SK-N-MC (cell line): ENCODE measurements at regions not wholly inside any gene's neighbourhood (a gene's known extent, or its start where the extent isn't known, plus 50 kb on each side); places are given as distances from the start of the nearest gene placed in this dataset.
"Not testable (repeated sequence)": the region's sequence is repeated elsewhere in the genome, so short reads cannot be mapped to it uniquely, and the experiment has no call there.

Source experiments
- DNase-seq: peaks from one replicate; pipeline ENCODE4 v3.0.0-alpha.2; 2011; ENCODE audit warnings: low read depth, low spot score
- H3K27ac ChIP-seq: fragments of 200-600 bp; sonication (generic); 2 replicates; pipeline ENCODE4 v1.5.1; 2016; ENCODE audit warnings: mixed run types
- H3K36me3 ChIP-seq: fragments of 200-600 bp; sonication (generic); 2 replicates; pipeline ENCODE4 v1.6.1; 2017; ENCODE audit warnings: antibody characterized with exemption, low read length, mixed read lengths; ENCODE audit not compliant: insufficient read depth
- H3K4me3 ChIP-seq: fragments of 200-600 bp; sonication (generic); 2 replicates; pipeline ENCODE4 v1.5.1; 2016
- H3K9ac ChIP-seq: fragments of 200-600 bp; sonication (generic); 2 replicates; pipeline ENCODE4 v1.8.0; 2017; ENCODE audit warnings: mixed run types, mixed read lengths; ENCODE audit not compliant: insufficient read length
- H3K9me3 ChIP-seq: fragments of 200-600 bp; sonication (generic); 2 replicates; pipeline ENCODE4 v1.6.1; 2017; ENCODE audit warnings: low read depth, mild to moderate bottlenecking, antibody characterized with exemption, low read length, moderate library complexity, mixed read lengths
- EZH2 ChIP-seq: fragments of 200-600 bp; sonication (generic); IDR thresholded peaks from one replicate; pipeline ENCODE4 v1.6.1; 2017; ENCODE audit warnings: antibody characterized with exemption
- FOXP2 ChIP-seq: optimal IDR thresholded peaks from 2 replicates; pipeline ENCODE3; 2011; ENCODE audit warnings: mild to moderate bottlenecking, moderate library complexity; ENCODE audit not compliant: insufficient read depth; ENCODE audit errors: extremely low read length, control extremely low read depth
- POLR2AphosphoS5 ChIP-seq: IDR thresholded peaks from 2 replicates; pipeline ENCODE4 v1.6.1; 2012; ENCODE audit warnings: mild to moderate bottlenecking, low read depth, low read length, borderline replicate concordance

DNA sequence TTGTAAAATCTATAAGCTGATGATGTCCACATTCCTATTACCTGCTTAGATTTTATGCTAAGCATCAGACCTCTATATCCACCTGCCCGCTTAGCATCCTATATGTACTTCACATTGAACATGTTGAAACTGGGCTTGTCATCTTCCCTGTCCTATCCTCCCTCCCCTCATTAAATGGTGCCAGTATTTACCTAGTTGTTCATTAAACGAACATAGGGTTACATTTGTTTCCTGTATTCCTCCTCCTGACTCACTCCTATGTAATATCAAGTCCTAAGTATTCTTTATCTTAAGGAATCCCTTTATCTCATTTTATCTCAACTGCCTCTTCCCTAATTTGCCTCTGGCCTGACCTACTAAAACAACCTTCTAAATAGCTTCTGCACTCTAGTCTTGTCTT, 177.8 kb upstream of the MEF2C start:
- TF ChIP-seq FOXP2 (no peak), POLR2AphosphoS5 (no peak)
- DNase-seq, result no peak

DNA sequence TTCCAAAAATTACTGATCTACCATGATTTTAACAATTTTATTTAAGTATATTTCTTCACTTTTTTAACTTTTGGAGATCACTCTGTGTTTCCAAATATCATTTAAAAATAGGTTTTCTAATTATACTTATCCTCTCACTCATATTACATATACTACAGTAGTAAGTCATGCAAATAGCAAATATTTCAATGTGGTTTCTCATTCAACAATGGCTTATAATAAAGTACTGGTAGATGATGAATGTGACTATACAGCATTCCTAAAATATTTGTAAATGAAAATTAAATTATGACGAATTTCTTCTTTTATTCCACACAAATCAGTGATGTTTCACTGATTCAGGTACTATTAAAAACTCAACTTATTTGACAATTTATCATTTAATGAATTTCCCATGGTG, 176.3 kb upstream of the MEF2C start:
- Histone ChIP-seq H3K9ac (no peak overlapping the region), H3K4me3 (no peak overlapping the region), H3K36me3 (no peaks in the 10 kb centered on the region), H3K27ac (no peak overlapping the region), H3K9me3 (no peaks in the 10 kb centered on the region)
- no peak for DNase-seq
- no peak for TF ChIP-seq POLR2AphosphoS5
- TF ChIP-seq EZH2, result no peak

More for the DNA sequence above, 177.8 kb upstream of the MEF2C start:
- H3K4me3 ChIP-seq, result no peak overlapping the region
- H3K9me3 ChIP-seq, result no peaks in the 10 kb centered on the region
- no peak overlapping the region for H3K9ac ChIP-seq
- no peaks in the 10 kb centered on the region for H3K36me3 ChIP-seq
- H3K27ac ChIP-seq, result no peak overlapping the region

DNA sequence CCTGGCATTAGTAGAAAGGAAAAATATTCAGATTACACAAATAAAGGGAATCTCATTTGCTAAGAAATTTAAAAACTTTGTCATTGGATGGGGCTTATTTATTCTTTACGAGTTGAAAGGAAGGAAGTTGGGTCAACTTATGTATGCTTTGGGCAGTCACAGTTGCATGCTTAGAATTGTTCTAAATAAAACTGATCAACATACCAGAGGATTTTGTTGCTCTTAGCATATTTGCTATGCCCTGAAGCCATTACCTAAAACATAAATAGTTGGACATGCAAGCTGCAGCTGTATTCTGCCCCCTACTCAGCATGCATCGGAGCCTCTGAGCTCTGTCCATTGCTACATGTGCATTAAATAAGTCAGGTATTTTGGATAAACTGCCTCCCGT, 172.7 kb upstream of the MEF2C start:
- TF ChIP-seq EZH2 (no peak), FOXP2 (no peak), POLR2AphosphoS5 (no peak)
- Histone ChIP-seq H3K9ac (no peak overlapping the region), H3K9me3 (no peaks in the 10 kb centered on the region), H3K36me3 (no peaks in the 10 kb centered on the region), H3K27ac (no peak overlapping the region), H3K4me3 (no peak overlapping the region)
- no peak for DNase-seq

DNA sequence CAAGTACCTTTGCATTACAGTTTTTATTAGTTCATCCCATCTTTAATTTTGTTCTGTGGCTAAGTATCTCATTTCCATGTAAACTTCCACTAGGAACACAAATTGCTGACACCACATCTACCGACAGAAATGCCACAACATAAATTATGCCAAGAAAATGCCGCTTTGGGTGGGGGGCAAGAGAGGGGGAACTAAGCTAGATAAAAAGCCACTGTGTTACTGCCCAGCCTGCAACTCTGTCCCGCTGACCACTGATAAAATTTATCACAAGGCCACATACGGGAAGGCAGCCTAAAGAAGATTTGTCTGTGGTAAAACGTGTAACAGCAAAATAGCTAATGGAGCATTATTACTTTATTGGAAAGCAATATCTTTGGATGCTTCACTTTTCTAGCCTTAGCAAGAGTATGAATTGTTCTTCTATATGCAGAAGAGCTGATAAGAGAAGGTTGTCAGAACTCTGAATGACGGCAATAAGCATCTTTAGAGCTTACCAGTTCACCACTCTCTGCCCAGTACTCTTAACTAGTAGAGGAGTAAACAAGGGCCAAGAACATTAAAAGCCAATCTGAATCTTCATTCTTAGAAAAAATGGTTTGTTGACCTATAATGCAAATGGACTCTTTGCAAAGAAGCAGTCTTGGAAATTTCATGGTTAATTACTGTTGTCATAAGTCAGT, 172.2 kb upstream of the MEF2C start:
- no peak for TF ChIP-seq FOXP2
- TF ChIP-seq POLR2AphosphoS5, result no peak
- TF ChIP-seq EZH2, result no peak
- no peak overlapping the region for H3K4me3 ChIP-seq
- H3K9me3 ChIP-seq, result no peaks in the 10 kb centered on the region
- no peak overlapping the region for H3K27ac ChIP-seq
- no peak for DNase-seq
- no peaks in the 10 kb centered on the region for H3K36me3 ChIP-seq
- no peak overlapping the region for H3K9ac ChIP-seq

DNA sequence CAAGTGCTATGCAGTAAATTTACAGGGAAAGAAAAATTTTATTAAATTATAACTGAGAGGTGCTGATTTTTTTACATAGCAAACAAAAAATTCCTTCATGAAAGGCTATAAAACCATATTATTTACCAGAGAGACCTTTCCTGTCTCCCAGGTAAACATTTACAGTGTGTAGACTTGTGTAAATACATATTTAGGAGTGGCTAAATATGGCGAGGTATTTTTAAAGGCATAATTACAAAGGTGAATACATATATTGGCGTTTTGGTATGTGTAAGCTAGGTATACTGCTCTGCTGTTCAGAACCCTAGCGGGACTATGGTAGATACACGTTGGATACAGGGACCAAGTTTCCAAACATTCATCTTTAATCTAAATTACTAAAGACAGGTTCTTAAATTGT, 170.6 kb upstream of the MEF2C start:
- TF ChIP-seq FOXP2 (no peak), POLR2AphosphoS5 (no peak), EZH2 (no peak)
- Histone ChIP-seq H3K4me3 (no peak overlapping the region), H3K9me3 (no peaks in the 10 kb centered on the region), H3K27ac (no peak overlapping the region), H3K9ac (no peak overlapping the region), H3K36me3 (no peaks in the 10 kb centered on the region)
- no peak for DNase-seq

DNA sequence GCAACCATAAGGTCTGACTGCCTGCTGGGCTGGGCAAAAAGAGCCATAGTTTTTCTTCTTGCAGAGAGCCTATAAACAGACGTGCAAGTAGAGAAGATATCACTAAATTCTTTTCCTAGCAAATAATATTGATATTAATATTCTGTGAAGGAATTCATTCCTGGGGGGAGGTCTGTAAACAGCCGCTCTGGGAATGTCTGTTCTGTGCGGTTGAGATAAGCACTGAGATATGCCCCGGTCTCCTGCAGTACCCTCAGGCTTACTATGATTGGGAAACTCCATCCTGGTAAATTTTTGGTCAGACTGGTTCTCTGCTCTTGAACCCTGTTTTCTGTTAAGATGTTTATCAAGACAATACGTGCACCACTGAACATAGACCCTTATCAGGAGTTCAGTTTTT, 167.1 kb upstream of the MEF2C start:
- not testable (repeated sequence) for DNase-seq, H3K9me3 ChIP-seq, H3K4me3 ChIP-seq, H3K36me3 ChIP-seq, H3K9ac ChIP-seq, H3K27ac ChIP-seq

DNA sequence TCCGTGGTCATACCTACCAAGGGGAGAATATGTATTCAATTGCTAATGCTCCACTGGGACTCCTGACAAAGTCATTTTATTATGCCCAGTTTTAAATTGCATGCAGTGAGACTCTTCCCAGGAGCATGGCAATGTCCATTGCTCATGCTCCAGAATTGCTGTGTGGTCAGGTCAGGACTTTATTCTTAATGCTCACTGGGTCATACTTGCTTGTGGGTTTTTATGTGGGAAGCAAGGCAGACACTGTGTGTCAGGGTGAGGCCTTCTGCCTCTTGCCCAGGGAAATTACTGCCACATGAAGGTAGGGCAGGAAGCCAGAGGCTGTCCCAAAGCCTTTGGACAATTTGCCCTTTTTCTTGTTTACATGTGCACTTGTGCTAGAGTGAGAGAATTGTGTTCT, 164.6 kb upstream of the MEF2C start:
- TF ChIP-seq EZH2 (no peak), FOXP2 (no peak), POLR2AphosphoS5 (no peak)
- DNase-seq, result no peak

DNA sequence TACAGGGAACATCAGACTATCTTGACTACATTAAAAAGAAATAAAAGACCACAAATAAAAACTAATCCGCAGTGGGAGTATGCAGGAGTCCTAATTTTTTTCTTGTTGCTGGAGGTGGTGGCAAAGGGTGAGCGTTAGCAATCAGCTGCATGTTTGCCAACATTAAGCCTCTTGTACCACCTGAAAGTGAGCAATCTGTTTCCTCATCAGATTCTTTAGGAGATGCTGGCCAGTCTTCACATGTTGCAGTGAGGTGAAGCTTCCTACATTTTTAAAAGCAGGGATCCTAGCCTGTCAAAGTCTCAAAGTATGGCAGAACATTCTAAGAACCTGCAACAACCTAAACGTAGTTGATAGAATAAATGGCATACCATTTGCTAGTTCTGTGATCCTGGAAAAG, 162.2 kb upstream of the MEF2C start:
- no peak for DNase-seq

More for the DNA sequence above, 164.6 kb upstream of the MEF2C start:
- no peaks in the 10 kb centered on the region for H3K36me3 ChIP-seq
- no peak overlapping the region for H3K27ac ChIP-seq
- no peaks in the 10 kb centered on the region for H3K9me3 ChIP-seq
- H3K4me3 ChIP-seq, result no peak overlapping the region
- no peak overlapping the region for H3K9ac ChIP-seq

DNA sequence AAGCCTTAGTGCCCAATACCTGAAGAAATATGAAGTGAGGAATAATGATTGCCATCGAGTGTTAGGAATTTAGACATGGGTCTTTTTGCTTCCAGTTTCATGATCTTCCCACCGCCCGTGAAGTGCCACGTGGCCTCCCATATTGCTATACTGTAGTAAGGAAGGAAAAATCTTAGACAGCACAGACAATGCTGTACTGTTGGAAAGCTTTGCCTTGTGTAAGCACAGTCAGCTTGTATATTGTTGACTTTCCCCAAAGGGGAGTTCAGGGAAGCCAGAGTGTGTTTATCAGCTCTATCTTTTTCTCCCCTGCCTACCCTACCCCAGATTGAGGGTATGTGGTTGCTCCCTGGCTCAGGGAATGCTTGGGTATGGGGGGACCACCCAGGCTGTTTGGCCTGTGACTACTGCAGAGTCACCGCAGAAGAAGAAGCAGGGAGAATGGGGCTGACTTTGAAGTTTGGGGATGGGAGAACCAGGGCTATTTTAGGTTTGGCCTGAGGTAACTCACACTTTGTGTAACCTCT, 161.8 kb upstream of the MEF2C start:
- Histone ChIP-seq H3K27ac (no peak overlapping the region), H3K9ac (no peak overlapping the region), H3K9me3 (no peaks in the 10 kb centered on the region), H3K36me3 (no peaks in the 10 kb centered on the region), H3K4me3 (no peak overlapping the region)
- TF ChIP-seq EZH2, result no peak
- no peak for TF ChIP-seq FOXP2
- TF ChIP-seq POLR2AphosphoS5, result no peak
- DNase-seq, result no peak

More for the DNA sequence above, 162.2 kb upstream of the MEF2C start:
- no peaks in the 10 kb centered on the region for H3K36me3 ChIP-seq
- H3K9ac ChIP-seq, result no peak overlapping the region
- TF ChIP-seq FOXP2 (no peak), POLR2AphosphoS5 (no peak), EZH2 (no peak)
- no peaks in the 10 kb centered on the region for H3K9me3 ChIP-seq
- H3K27ac ChIP-seq, result no peak overlapping the region
- H3K4me3 ChIP-seq, result no peak overlapping the region
